NCI-H2171 treated with DMSO at 0.1 percent for 48 hours (cell line): ENCODE measurements at regions not wholly inside any gene's neighbourhood (a gene's known extent, or its start where the extent isn't known, plus 50 kb on each side); places are given as distances from the start of the nearest gene placed in this dataset.
"Not testable (repeated sequence)": the region's sequence is repeated elsewhere in the genome, so short reads cannot be mapped to it uniquely, and the experiment has no call there.

Source experiments
- DNase-seq: peaks from one replicate; lab custom pipeline; 2025; lab: John Stamatoyannopoulos, UW

DNA sequence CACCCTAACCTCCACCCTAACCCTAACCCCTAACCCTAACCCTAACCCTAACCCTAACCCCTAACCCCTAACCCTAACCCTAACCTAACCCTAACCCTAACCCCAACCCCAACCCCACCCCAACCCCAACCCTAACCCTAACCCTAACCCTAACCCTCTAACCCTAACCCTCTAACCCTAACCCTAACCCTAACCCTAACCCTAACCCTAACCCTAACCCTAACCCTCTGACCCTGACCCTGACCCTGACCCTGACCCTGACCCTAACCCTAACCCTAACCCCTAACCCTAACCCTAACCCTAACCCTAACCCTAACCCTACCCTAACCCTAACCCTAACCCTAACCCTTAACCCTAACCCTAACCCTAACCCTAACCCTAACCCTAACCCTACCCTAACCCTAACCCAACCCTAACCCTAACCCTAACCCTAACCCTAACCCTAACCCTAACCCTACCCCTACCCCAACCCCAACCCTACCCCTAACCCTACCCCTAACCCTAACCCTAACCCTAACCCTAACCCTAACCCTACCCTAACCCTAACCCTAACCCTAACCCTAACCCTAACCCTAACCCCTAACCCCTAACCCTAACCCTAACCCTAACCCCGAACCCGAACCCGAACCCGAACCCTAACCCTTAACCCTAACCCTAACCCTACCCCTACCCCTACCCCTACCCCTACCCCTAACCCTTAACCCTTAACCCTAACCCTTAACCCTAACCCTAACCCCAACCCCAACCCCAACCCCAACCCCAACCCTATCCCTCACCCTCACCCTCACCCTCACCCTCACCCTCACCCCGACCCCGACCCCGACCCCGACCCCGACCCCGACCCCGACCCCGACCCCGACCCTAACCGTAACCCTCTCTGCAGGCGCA is 186.2 kb upstream of the CHL1 start:
- DNase-seq: not testable (repeated sequence)

DNA sequence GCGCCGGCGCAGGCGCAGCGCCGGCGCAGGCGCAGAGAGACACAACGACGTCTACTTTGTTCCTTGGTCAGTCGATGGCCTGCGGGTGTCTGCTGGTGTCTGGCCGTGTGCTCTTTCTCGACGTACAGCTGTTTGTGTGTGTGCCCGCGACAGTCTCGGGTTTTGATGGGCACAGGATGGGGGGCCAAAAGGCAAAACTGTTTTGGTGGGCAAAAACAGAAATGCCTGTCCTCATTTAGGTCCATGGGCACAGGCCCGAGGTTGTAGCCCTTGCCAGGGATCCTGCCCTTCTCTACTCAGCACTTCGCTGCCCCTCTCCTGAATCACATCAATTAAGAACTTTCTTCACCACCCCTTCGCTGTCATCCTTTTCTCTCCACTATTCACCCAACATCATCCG is 184.8 kb upstream of the CHL1 start:
- DNase-seq: no peak

DNA sequence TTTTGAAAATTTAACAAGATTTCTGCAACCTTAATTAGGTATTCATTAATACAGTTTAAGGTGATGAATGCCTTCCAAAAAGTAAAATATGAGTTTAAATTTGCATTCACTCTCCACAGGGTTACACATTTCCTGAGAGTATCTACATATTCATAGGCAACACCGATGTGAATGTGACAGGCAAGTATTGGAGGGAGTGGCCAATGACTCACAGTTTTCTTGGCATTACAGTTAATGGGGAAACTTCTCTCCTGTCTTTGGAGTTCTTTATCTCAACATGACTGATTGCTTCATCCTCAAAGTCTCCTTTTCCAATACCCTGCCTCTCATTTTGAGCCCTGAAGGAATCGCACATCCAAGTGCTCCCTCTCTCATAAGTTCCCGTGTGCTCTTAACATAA is 181.9 kb upstream of the CHL1 start:
- DNase-seq: no peak

DNA sequence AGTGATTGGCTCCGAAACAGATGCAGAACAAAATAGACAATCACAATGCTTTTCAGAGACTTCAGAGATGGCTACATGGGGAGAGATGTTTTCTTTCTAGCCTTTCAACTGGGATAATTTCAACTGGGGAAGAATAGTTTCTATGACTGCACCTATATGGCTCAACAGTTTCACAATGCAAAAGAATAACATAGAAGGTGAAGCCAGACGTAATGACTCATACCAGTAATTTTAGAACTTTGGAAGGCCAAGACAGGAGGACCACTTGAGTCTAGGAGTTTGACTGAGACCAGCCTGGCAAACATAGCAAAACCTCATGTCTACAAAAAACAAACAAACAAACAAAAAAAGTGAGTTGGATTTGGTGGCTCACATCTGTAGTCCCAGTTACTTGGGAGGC is 180.2 kb upstream of the CHL1 start:
- no peak for DNase-seq

DNA sequence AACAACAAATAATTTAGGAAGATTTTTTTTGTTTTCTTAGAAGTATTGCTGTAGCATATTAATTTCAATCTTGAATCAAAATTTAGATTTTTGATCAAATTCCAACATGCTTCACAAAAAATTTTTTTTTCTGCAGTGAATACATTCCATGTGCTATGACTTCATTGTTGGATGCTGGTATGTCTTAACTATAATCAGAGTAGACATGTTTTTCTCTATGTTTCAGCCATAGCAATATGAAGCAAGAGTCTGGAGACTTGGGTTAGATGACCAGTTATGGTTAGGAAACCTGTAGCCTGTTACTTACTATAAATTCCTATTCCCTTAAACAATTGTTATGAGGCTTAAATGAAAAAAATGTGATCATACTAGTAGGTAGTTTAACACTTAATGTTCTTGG is 176.1 kb upstream of the CHL1 start:
- DNase-seq: no peak

GRCh38 chr3:24006-24405 is 172.6 kb upstream of the CHL1 start:
- DNase-seq: no peak

DNA sequence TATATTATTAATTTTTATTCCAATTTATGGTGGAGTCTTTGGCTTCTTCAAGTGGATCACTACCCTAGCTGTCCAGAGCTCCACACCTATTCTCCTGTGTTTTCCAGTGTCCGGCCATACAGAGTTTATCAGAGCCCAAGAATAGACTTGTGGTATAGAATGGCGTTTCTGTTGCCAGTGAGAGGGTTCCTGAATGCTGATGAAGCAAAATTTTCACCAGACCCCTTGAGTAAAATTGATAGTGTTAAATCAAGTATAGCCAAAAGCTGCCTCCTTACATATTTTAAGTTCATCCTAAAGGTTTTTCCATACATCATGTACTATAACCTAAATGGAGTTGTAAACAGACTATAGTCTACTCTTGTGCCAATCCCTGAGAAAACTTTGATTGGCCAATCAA is 171.5 kb upstream of the CHL1 start:
- no peak for DNase-seq

- not testable (repeated sequence) for DNase-seq
These were observed 160.6 kb upstream of the CHL1 start for GRCh38 chr3:35985-36384.

DNA sequence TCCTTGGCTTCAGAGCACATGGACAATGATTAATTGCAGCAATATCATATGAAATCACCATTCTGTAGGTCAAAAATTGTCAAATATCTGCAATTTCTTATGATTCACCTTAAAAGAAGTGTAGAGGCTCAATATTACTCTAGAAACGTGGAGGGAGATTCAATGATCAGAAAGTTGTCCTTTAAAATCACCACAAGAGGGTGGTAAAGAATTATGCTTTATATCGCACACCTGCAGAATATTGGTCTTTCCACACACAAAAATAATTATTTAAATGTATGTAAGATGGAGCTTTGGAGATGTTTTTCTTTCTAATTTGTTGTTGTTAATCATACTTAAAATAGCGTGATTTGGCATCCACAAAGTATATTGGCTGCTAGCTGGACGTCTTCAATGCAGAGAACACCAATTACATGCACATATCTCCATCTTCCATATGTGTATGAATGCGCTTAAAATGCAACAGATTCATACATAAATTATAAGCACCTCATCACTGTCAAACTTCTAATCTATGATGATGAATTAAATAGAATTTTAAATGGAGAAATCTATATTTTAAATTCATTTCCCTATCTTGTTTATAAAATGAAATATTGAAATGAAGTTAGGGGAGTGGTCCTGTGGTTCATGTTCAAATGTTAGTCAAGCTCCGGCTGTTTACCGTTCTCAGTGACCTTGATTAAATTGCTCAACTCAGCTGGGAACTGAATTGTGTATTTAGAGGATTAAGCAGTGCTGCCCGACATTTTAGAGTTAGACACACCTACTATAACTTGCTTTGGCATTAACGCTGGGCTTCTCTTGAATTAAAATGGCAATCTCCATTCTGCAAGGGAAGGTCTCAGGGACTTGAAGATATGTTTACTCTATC is 153.5 kb upstream of the CHL1 start:
- peak; percentile 7 for DNase-seq

DNA sequence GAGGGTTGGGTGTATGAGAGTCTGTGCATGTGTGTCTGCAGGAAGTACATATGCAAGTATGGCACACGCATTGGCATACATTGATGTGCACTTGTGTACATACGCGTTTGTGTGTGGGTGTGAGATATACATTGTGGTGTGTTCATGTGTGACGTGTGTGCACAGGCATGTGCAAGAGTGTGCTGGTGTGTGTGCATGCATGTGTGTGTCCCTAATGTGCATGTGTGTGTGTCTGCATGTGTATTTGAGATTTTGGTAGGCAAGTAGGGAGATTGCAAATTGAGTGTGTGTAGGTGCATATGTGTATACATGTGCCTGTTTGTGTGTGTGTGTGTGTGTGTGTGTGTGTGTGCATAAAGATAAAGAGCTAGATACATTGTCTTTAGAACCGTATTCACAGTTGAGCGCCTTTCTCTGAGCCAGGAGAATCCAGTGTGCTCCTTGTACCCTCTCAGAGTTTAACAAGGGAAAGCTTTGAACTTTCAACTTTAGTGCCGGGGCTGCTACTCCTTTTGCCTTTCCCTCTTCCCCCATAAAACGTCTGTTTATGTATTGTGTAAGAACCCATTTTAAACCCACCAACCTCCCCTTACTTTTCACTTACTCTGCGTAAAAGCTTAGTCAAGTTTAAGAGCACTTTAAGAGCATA is 152.4 kb upstream of the CHL1 start:
- no peak for DNase-seq

DNA sequence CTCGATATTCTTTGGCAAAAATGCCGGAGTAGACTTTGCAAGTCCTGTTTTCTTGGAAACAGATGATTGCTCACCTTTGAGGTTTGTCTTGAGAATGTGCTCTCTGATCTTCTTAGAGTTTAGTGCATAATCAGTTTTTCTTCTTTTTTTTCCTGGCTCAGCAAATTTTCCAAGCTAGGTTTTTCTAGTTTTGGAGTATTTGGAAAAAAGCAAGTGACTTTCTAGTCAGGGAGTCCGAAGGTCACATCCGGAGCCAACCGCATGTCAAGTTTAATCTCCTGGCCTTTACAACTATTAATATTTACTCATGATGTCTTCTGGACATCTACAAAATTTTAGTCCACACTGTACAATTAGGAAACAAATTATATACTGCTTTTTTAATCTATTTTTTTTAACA is 151.6 kb upstream of the CHL1 start:
- DNase-seq: not testable (repeated sequence)

DNA sequence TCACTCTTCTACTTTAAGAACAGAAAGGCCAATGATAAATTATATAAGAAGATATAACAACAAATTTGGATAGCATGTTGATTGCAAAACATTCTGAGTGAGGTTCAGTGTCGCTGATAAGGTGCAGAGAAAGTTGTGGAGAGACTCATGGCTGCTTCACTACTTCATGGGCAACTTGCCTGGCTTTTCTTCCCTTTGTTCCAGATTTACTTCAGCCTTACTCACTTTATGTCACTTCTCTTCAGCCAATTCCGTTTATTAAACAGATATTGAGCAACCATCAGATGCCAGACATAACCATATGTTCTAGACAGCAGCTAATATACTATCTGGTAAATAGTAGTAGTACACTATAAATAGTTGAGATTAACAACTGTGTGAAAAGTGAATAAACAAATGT is 150.0 kb upstream of the CHL1 start:
- no peak for DNase-seq

- not testable (repeated sequence) for DNase-seq
These were observed 143.1 kb upstream of the CHL1 start for GRCh38 chr3:53441-53840.

- no peak for DNase-seq
These were observed 142.3 kb upstream of the CHL1 start for GRCh38 chr3:54240-54639.

DNA sequence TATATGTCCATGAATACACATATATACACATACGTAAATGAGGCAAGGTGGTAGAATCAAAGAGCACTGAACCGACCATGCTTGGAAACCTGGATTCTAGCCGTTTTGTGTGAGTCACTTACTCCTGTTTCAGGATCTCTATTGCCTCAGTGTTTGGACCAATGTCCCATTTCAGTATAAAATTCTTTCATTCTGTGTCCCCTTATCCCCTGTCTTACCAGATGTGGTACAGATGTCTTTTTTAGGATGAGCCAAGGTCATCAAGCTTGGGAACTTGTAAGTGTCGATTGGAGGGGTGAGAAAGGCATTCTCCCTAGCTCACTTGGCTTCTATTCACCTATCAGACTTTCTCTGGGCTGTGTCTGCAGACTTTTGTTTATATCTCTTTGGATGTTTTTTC is 139.9 kb upstream of the CHL1 start:
- no peak for DNase-seq

- DNase-seq: no peak
These were observed 136.7 kb upstream of the CHL1 start for GRCh38 chr3:59854-60253.

DNA sequence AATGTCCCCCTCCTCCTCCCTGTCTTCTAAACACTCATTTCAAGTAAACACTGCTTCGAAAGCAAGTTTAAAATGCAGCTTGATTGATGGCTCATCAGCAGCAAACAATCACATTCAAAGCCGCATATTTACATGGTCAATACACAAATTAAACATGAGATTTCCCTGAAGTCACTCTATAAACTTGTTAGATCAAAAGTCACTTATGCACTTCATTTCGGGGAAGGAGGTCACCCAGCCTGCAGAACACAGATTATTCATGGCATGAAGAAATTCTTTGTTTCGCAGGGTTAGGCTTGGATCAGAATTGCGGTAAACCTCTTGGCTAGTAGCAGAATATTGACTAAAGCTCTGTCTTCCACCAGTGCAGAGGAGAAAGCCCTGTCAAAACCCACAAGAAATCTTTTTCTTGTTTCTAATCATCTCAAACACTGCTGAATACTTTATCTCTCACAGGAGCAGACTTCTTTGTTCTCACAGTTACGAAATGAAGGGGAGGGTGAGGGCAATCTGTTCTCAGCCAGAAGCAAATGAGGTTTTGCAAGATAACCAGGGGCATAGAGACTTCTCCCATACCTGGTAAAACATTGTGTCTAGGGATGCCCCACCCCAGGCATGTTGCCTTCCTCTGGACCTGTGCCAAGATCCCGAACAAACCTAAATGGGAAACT is 133.3 kb upstream of the CHL1 start:
- DNase-seq: no peak

DNA sequence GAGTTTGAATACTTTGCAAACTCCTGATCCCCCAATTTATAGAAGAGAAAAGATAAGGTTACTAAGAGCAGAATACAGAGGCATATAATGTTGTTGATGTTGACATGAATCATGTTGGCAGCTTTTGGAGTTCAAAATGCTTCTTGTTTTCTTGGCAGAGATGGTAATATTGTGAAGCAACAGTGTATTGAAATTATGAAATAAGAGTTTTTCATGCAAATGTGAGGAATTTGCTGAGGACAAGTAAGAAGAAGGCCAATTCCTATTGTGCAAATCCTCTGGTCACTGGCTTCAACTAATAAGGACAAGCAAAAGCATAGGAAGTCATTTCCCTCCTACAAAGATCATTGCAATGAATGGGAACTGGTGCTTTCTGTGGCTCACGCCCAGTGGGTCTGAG is 126.9 kb upstream of the CHL1 start:
- no peak for DNase-seq

DNA sequence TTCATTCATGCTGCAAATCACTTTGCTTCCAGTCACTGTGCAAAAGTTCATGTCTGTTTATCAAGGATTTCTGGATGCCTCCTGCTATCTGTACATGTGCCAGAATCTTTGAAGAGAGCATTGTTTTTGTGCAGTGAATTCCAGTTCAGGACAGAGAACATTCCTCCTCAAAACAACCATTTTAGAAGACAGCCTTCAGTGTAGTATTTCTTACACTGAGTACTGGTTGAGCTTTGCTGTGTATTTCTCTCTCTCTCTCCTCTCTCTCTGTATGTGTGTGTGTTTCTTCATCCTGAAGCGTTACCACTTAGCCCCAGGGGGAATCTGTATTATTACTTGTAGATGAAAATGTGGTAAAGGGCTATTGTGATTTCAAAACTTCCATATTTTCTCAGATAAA is 123.8 kb upstream of the CHL1 start:
- no peak for DNase-seq

GRCh38 chr3:73271-73670 is 123.3 kb upstream of the CHL1 start:
- no peak for DNase-seq

- DNase-seq: no peak
These were observed 121.8 kb upstream of the CHL1 start for GRCh38 chr3:74676-75243.

GRCh38 chr3:75260-75659 is 121.3 kb upstream of the CHL1 start:
- DNase-seq: no peak
